ENCODE measurements at regions not wholly inside any gene's neighbourhood (a gene's known extent, or its start where the extent isn't known, plus 50 kb on each side); places are given as distances from the start of the nearest gene placed in this dataset.

GRCh38 chr3:191076903-191077552 is 122.0 kb upstream of the OSTN start:
- no peak for DNase-seq (ENCODE audit: extremely low read depth, low read depth)
- no peak for TF ChIP-seq CTCF (IDR thresholded peaks at IDR 0.05; ENCODE audit: low read depth, low read length)

- no peak for DNase-seq (ENCODE audit: extremely low read depth, low read depth)
- TF ChIP-seq CTCF (IDR thresholded peaks at IDR 0.05; ENCODE audit: low read depth, low read length): no peak
Observed at GRCh38 chr3:191074511-191074910, 124.5 kb upstream of the OSTN start.

GRCh38 chr3:191070762-191071403 is 128.2 kb upstream of the OSTN start:
- no peak for TF ChIP-seq CTCF (IDR thresholded peaks at IDR 0.05; ENCODE audit: low read depth, low read length)
- DNase-seq (ENCODE audit: extremely low read depth, low read depth): no peak

DNA sequence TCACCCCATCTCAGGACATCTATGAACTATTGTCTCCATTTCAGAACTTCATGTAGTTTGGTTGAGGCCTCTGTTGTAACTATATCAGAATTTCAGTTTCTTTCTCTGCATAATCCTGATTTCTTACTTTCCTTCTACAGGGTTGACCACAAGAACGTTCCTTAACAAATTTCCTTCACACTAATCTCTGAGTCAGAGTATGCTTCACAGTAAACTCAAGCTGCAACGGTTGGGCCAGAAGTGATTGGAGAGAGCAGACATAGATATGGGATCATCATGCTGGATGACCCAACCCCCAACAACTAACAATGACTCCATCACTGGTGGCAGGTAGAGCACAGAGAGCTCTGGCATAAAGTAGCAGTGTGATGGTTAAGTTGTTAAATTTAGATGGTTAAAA is 128.8 kb upstream of the OSTN start:
- no peak for DNase-seq (ENCODE audit: extremely low read depth, low read depth)

GRCh38 chr3:191068946-191069813 is 129.9 kb upstream of the OSTN start:
- TF ChIP-seq CTCF (IDR thresholded peaks at IDR 0.05; ENCODE audit: low read depth, low read length): no peak
- no peak for DNase-seq (ENCODE audit: extremely low read depth, low read depth)

More for the DNA sequence above, 128.8 kb upstream of the OSTN start:
- no peak for TF ChIP-seq CTCF (IDR thresholded peaks at IDR 0.05; ENCODE audit: low read depth, low read length)

DNA sequence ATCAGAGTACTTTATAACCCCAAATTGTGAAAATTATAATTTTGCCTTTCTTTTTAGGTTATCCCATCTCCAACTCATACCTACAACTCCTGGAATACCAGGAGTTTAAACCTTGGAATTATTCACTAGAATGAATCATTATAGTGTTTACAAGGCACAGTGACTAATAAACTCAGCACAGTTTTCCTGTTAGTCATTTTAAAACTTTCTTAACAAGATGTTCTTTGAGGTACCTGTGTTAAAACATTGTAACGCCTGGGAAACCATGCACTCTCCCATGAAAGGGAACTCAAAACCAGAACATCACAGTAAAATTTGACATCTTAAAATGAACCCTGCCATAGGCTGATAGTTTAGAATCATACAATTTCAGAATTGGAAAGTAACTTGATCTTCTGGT is 132.4 kb upstream of the OSTN start:
- no peak for DNase-seq (ENCODE audit: extremely low read depth, low read depth)

More for the DNA sequence above, 132.4 kb upstream of the OSTN start:
- no peak for TF ChIP-seq CTCF (IDR thresholded peaks at IDR 0.05; ENCODE audit: low read depth, low read length)

Data from AG09319 (cell line).